Activated CD4-positive, alpha-beta memory T cell treated with anti-CD3 and anti-CD28 coated beads for 36 hours (primary cell): ENCODE measurements at regions not wholly inside any gene's neighbourhood (a gene's known extent, or its start where the extent isn't known, plus 50 kb on each side); places are given as distances from the start of the nearest gene placed in this dataset.

Experiments
- CTCF ChIA-PET: fragments of 350-600 bp; sonication (Branson Sonifier 250); formaldehyde crosslinking; loops from one replicate; lab custom pipeline; 2021; ENCODE audit warnings: antibody characterized with exemption, inconsistent platforms; lab: Charles Lee
- POLR2A ChIA-PET: fragments of 350-600 bp; sonication (Branson Sonifier 250); formaldehyde crosslinking; loops from one replicate; lab custom pipeline; 2021; ENCODE audit warnings: antibody characterized with exemption; lab: Charles Lee
- DNase-seq: peaks from one replicate; pipeline ENCODE4 v3.0.0-alpha.2; 2020
- H3K27ac Mint-ChIP-seq: one replicate; pipeline ENCODE4 v1.8.0; 2021; ENCODE audit warnings: mixed read lengths
- H3K27me3 Mint-ChIP-seq: one replicate; pipeline ENCODE4 v1.8.0; 2021; ENCODE audit warnings: mixed read lengths
- H3K36me3 Mint-ChIP-seq: one replicate; pipeline ENCODE4 v1.8.0; 2021; ENCODE audit warnings: mixed read lengths
- H3K4me1 Mint-ChIP-seq: one replicate; pipeline ENCODE4 v1.8.0; 2021; ENCODE audit warnings: low read depth, mixed read lengths
- H3K4me3 Mint-ChIP-seq: one replicate; pipeline ENCODE4 v1.8.0; 2021; ENCODE audit warnings: mild to moderate bottlenecking, mixed read lengths
- H3K9me3 Mint-ChIP-seq: one replicate; pipeline ENCODE4 v1.8.0; 2021; ENCODE audit warnings: mixed read lengths
- intact Hi-C: fragments of 100-400 bp; cut with micrococcal nuclease; formaldehyde crosslinking; loops from one replicate; pipeline ENCODE4 v1.15.1; 2023

DNA sequence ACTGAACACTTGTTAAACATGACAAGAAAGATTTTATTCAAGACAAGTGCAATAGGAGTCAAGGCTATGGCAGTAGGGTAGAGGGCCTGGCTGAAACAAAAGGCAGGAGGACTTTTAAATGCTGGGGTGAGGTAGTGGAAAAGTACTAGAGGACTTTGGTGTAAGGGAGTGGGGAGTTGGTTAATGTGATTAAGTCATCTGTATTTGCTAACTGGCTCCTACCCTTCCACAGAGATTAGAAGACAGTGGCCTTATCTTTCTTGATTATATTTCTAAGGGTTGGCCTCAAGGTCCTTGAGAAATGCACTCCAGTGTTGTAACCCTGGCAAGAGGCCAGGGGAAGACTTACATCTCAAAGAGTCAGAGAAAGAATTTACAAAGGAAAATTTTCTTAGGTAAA, 160.2 kb upstream of the FTMT start:
- Mint-ChIP-seq H3K9me3 (peaks cover 3% of the 10 kb centered on the region), H3K27me3 (no peaks in the 10 kb centered on the region), H3K27ac (no peak overlapping the region), H3K4me1 (no peaks in the 10 kb centered on the region), H3K4me3 (no peak overlapping the region), H3K36me3 (no peaks in the 10 kb centered on the region)
- ChIA-PET CTCF (no interaction called here), POLR2A (no interaction called here)
- intact Hi-C loops, result no loop called here
- no peak for DNase-seq

DNA sequence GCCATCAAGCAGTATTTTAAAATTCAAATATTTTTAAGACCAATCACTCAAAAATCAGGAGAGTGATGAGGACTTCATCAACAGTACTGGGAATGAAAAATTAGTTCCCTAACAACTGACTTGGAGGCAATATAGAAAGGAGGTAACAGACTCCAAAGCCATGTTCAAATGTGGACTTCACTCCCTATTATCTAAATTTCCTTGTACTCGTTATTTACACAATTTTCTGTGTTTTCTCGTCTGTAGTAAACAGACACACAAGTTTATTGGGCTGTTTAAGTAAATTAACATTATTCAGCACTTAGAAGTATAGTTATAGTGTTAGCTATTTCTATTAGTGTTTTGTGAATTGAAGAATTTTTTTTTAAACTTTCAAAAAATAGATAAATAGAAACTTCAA, 159.5 kb upstream of the FTMT start:
- H3K4me1 Mint-ChIP-seq, result no peaks in the 10 kb centered on the region
- ChIA-PET CTCF (no interaction called here), POLR2A (no interaction called here)
- DNase-seq, result no peak
- no peaks in the 10 kb centered on the region for H3K36me3 Mint-ChIP-seq
- intact Hi-C loops, result no loop called here
- no peaks in the 10 kb centered on the region for H3K27me3 Mint-ChIP-seq
- H3K27ac Mint-ChIP-seq, result no peak overlapping the region
- H3K4me3 Mint-ChIP-seq, result no peak overlapping the region
- peaks cover 2% of the 10 kb centered on the region for H3K9me3 Mint-ChIP-seq

DNA sequence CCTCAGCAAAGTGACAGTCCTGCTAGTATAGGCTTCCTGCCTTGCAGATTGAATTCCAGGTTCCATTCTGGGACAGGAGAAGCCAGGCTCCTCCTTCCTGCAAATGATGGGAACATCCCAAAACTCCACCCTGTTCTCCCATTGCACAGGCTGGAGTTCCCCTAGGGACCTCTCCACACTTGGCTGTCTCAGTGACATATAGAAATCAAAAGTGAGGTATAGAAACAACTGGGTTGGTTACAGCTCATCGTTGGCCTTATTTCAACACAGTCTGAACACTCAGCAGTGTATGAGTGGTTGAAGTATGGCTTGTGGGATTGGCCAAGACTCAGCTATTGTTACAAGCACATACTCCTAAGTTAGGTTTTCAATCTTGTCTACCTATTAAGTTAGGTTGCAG, 157.8 kb upstream of the FTMT start:
- DNase-seq, result no peak
- ChIA-PET CTCF (no interaction called here), POLR2A (no interaction called here)
- H3K4me3 Mint-ChIP-seq, result no peak overlapping the region
- no peaks in the 10 kb centered on the region for H3K4me1 Mint-ChIP-seq
- intact Hi-C loops, result no loop called here
- no peaks in the 10 kb centered on the region for H3K9me3 Mint-ChIP-seq
- no peaks in the 10 kb centered on the region for H3K36me3 Mint-ChIP-seq
- H3K27ac Mint-ChIP-seq, result no peak overlapping the region
- no peaks in the 10 kb centered on the region for H3K27me3 Mint-ChIP-seq

DNA sequence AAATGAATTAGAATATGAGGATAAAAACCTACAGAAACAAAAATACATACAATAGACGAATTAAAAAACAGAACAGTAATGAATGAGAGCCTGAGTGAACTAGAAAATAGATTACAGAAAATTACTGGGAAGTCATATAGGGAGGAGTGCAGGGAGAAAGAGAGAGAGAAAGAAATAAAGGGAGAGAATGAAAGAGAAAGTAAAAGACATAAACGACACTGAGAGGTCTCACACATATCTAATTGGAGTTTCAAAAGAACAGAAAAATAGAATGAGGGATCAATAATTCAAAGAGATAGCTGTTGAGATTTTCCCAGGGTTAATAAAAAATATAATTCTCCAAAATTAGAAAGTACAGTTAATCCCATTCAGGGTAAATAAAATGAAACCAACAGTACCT, 156.4 kb upstream of the FTMT start:
- POLR2A ChIA-PET, result no interaction called here
- H3K36me3 Mint-ChIP-seq, result no peaks in the 10 kb centered on the region
- H3K27ac Mint-ChIP-seq, result no peak overlapping the region
- no peak overlapping the region for H3K4me3 Mint-ChIP-seq
- DNase-seq, result no peak
- CTCF ChIA-PET, result no interaction called here
- no peaks in the 10 kb centered on the region for H3K27me3 Mint-ChIP-seq
- intact Hi-C loops, result no loop called here
- H3K9me3 Mint-ChIP-seq, result no peaks in the 10 kb centered on the region
- H3K4me1 Mint-ChIP-seq, result no peaks in the 10 kb centered on the region

DNA sequence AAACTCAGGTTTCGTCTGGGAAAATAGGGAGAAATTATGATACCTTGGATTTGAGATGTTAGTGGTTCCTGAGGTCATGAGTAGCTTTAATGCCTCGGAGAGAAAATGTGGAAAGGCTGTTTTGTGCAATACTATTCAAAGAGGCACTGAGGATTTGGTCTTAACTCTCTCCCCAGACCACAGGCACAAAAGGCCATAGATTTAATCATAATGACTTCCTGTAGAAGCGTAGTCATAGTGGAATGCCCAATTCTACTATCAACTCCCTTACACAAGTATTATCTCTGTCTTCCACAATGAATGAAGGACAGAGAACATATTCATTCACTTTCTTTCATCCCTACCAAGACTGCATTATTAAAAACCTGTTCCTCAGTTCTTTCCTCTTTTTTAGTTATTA, 153.0 kb upstream of the FTMT start:
- Mint-ChIP-seq H3K36me3 (no peaks in the 10 kb centered on the region), H3K9me3 (no peaks in the 10 kb centered on the region), H3K4me3 (no peak overlapping the region), H3K27ac (no peak overlapping the region), H3K4me1 (no peaks in the 10 kb centered on the region), H3K27me3 (no peaks in the 10 kb centered on the region)
- ChIA-PET CTCF (no interaction called here), POLR2A (no interaction called here)
- no peak for DNase-seq
- intact Hi-C loops, result no loop called here

DNA sequence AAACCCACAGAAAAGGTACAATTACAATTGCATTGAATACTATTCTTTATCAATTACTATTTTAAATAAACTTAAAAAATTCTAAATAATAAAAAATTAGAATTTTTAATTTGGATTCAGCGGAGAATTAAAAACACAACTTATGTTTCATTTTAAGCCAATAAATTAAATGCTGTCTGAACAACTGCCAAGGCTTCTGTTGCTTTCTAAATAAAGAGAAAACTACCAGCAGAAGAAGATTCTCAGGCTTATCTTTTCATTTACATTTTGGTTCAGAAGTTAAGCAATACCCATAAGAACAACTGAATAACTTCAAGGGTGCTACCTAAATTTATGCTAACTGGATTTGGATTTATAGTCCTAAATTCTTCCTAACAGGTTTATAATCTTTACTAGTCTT, 150.0 kb upstream of the FTMT start:
- H3K27ac Mint-ChIP-seq, result no peak overlapping the region
- no peaks in the 10 kb centered on the region for H3K9me3 Mint-ChIP-seq
- no peaks in the 10 kb centered on the region for H3K4me1 Mint-ChIP-seq
- H3K36me3 Mint-ChIP-seq, result no peaks in the 10 kb centered on the region
- ChIA-PET POLR2A (no interaction called here), CTCF (no interaction called here)
- H3K4me3 Mint-ChIP-seq, result no peak overlapping the region
- H3K27me3 Mint-ChIP-seq, result no peaks in the 10 kb centered on the region
- intact Hi-C loops, result no loop called here
- DNase-seq, result no peak

DNA sequence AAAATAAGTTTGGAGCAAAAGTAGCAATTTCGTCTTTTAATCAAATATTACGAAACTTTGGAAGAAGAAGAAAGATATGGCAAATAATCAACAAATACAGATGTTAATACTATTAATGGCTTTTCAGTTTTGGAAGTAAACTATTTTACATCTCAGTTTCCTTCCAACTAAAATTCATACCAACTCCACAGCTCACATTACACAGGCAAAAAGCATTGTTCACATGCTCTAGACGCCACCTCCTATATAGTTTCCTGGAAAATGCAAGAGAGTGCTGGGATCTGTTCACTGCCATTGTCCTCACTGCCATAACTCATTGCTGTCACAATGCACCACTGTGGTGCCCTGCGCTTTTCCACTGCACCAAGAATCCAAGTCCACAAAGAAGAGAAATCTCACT, 149.0 kb upstream of the FTMT start:
- ChIA-PET CTCF (no interaction called here), POLR2A (no interaction called here)
- Mint-ChIP-seq H3K36me3 (no peaks in the 10 kb centered on the region), H3K27ac (no peak overlapping the region), H3K27me3 (no peaks in the 10 kb centered on the region), H3K4me1 (no peaks in the 10 kb centered on the region), H3K4me3 (no peak overlapping the region), H3K9me3 (no peaks in the 10 kb centered on the region)
- no peak for DNase-seq
- intact Hi-C loops, result no loop called here

DNA sequence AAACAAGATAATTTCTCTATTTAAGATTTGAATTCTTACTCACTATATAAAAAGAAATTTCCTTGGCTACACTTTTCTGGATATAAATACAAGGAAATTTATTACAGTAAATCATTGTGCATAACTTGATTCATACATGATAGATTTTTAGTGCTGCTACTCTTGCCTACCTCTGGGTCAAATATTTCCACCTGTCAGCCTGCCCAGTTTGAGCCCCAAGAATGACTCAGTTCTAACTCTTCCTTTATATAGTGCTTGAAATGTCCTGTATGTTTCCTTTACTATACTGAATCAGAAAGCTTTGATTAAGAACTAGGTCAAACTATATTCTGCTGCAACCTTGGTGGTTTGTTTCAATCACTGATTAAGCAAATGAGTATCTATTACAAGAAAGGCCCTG, 147.4 kb upstream of the FTMT start:
- H3K4me1 Mint-ChIP-seq, result no peaks in the 10 kb centered on the region
- intact Hi-C loops, result no loop called here
- H3K27me3 Mint-ChIP-seq, result no peaks in the 10 kb centered on the region
- no peaks in the 10 kb centered on the region for H3K36me3 Mint-ChIP-seq
- POLR2A ChIA-PET, result no interaction called here
- CTCF ChIA-PET, result no interaction called here
- no peak overlapping the region for H3K27ac Mint-ChIP-seq
- no peak for DNase-seq
- no peaks in the 10 kb centered on the region for H3K9me3 Mint-ChIP-seq
- H3K4me3 Mint-ChIP-seq, result no peak overlapping the region

DNA sequence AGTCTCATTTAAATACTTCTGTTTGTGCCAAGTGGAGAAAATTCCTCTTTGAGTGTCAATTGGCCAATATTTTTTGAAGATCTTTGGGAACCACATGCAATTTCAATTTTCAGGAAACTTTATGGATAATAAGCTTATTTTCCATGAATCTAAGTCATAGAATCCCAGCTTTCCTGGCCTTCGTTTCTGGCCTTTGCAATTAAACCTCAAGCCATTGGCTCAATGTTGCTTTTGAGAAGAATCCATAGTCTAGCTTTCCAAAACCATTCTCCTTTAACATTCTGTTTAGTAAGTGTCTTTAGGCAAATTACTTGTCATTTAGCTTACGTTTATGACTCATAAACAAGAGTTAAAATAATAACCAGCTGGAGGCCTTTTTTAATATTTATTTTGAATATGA, 145.0 kb upstream of the FTMT start:
- no peaks in the 10 kb centered on the region for H3K36me3 Mint-ChIP-seq
- no peaks in the 10 kb centered on the region for H3K9me3 Mint-ChIP-seq
- ChIA-PET POLR2A (no interaction called here), CTCF (no interaction called here)
- no peak for DNase-seq
- H3K27ac Mint-ChIP-seq, result no peak overlapping the region
- intact Hi-C loops, result no loop called here
- H3K27me3 Mint-ChIP-seq, result no peaks in the 10 kb centered on the region
- no peaks in the 10 kb centered on the region for H3K4me1 Mint-ChIP-seq
- H3K4me3 Mint-ChIP-seq, result no peak overlapping the region

DNA sequence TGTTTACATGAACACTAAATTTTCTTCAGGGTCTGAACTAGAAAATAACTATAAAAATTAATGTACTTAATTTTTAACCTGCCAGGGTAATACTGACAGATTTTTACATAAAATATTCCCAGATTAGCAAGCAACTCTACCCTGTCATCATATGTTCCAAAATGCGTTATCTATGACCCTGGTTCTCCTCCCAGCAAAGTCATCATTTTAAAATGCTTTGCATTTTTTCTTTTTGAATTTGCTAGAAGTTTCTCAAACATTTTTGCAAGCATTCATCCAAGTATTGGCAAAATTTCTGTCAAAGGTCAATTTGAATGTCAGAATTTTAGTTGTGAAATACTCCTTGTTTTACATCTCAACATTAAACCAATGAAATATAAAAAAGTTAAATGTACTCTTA, 144.5 kb upstream of the FTMT start:
- DNase-seq, result no peak
- no peak overlapping the region for H3K4me3 Mint-ChIP-seq
- no peaks in the 10 kb centered on the region for H3K9me3 Mint-ChIP-seq
- intact Hi-C loops, result no loop called here
- H3K27me3 Mint-ChIP-seq, result no peaks in the 10 kb centered on the region
- ChIA-PET POLR2A (no interaction called here), CTCF (no interaction called here)
- no peak overlapping the region for H3K27ac Mint-ChIP-seq
- no peaks in the 10 kb centered on the region for H3K4me1 Mint-ChIP-seq
- no peaks in the 10 kb centered on the region for H3K36me3 Mint-ChIP-seq

DNA sequence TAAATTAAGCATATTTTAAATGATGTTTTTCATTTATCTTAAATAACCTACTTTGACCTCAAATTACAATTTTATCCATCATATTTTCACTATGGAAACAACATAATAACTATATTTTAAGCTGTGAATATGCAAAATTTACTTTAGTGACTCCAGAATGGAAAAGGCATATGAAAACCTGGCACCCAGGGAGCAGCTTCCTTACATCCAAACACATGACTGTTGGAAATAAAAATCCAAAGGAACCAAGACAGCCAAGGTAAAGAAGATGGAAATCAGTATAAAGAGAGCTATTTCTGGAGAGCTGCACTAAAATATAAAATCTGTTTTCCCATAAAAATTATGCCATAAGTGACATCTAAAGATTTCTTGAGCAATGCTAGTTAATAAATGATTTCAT, 140.3 kb upstream of the FTMT start:
- intact Hi-C loops, result no loop called here
- DNase-seq, result no peak
- no peaks in the 10 kb centered on the region for H3K36me3 Mint-ChIP-seq
- no peaks in the 10 kb centered on the region for H3K27me3 Mint-ChIP-seq
- H3K27ac Mint-ChIP-seq, result no peak overlapping the region
- H3K4me3 Mint-ChIP-seq, result no peak overlapping the region
- CTCF ChIA-PET, result no interaction called here
- POLR2A ChIA-PET, result no interaction called here
- no peaks in the 10 kb centered on the region for H3K4me1 Mint-ChIP-seq
- H3K9me3 Mint-ChIP-seq, result peaks cover 9% of the 10 kb centered on the region

DNA sequence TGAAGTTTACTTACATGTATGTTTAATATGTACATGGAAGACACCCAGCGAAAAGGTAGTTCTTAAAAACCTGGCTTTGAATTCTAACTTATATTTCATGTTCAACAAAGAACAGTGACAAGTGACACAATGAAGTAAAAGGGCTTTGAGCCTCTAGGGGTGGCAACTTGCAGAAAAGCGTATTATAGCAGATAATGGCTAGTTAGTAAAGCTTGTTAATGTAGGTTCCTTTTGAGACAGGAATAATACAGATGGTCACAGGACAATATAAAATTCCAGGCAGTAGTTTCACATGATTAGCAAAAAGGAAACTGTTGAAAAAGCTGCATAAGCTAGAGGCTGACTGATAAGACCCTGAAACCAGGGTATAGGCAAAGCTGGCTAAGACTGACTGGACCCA, 132.4 kb upstream of the FTMT start:
- H3K27ac Mint-ChIP-seq, result no peak overlapping the region
- CTCF ChIA-PET, result no interaction called here
- H3K36me3 Mint-ChIP-seq, result no peaks in the 10 kb centered on the region
- DNase-seq, result no peak
- no peaks in the 10 kb centered on the region for H3K4me1 Mint-ChIP-seq
- peaks cover 11% of the 10 kb centered on the region for H3K9me3 Mint-ChIP-seq
- no peaks in the 10 kb centered on the region for H3K27me3 Mint-ChIP-seq
- intact Hi-C loops, result no loop called here
- POLR2A ChIA-PET, result no interaction called here
- H3K4me3 Mint-ChIP-seq, result no peak overlapping the region

DNA sequence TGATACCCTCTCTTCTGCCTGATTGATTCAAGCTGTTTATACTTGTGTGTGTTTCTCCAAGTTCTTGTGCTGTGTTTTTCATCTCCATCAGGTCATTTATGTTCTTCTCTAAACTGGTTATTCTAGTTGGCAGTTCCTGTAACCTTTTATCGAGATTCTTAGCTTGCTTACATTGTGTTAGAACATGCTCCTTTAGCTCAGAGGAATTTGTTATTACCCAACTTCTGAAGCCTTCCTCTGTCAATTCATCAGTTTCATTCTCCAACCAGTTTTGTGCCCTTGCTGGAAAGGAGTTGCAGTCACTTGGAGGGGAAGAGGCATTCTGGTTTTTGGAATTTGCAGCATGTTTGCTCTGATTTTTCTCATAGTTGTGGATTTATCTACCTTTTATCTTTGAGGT, 126.2 kb upstream of the FTMT start:
- H3K4me1 Mint-ChIP-seq, result no peaks in the 10 kb centered on the region

DNA sequence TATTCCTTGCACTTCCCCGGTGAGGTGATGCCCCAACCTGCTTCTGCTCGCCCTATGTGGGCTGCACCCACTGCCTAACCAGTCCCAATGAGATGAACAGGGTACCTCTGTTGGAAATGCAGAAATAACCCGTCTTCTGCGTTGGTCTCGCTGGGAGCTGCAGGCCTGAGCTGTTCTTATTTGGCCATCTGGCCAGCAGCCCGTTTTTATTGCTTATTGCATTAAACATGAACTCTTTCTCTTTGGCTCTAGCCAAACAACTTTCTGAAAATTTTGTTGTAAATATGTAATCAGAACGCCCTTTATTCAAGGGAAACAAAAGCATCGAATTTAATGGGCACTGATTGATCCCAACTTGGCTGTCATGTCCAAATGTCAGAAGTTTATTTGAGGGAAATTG, 124.7 kb upstream of the FTMT start:
- CTCF ChIA-PET, result no interaction called here

More for the DNA sequence above, 126.2 kb upstream of the FTMT start:
- H3K36me3 Mint-ChIP-seq, result no peaks in the 10 kb centered on the region
- H3K27me3 Mint-ChIP-seq, result no peaks in the 10 kb centered on the region
- no peak overlapping the region for H3K4me3 Mint-ChIP-seq
- ChIA-PET POLR2A (no interaction called here), CTCF (no interaction called here)
- intact Hi-C loops, result no loop called here
- no peak overlapping the region for H3K27ac Mint-ChIP-seq
- no peak for DNase-seq
- H3K9me3 Mint-ChIP-seq, result peaks cover 10% of the 10 kb centered on the region

More for the DNA sequence above, 124.7 kb upstream of the FTMT start:
- Mint-ChIP-seq H3K27ac (no peak overlapping the region), H3K9me3 (peaks cover 6% of the 10 kb centered on the region), H3K27me3 (no peaks in the 10 kb centered on the region), H3K36me3 (no peaks in the 10 kb centered on the region), H3K4me3 (no peak overlapping the region), H3K4me1 (no peaks in the 10 kb centered on the region)
- intact Hi-C loops, result no loop called here
- no peak for DNase-seq
- POLR2A ChIA-PET, result no interaction called here
